CD4-positive, alpha-beta memory T cell (primary cell): ENCODE measurements at regions not wholly inside any gene's neighbourhood (a gene's known extent, or its start where the extent isn't known, plus 50 kb on each side); places are given as distances from the start of the nearest gene placed in this dataset.

Experiments
- CTCF ChIA-PET: fragments of 350-600 bp; sonication (Branson Sonifier 250); formaldehyde crosslinking; loops from one replicate; lab custom pipeline; 2021; ENCODE audit warnings: inconsistent platforms; ENCODE audit not compliant: partially characterized antibody; lab: Charles Lee
- POLR2A ChIA-PET: fragments of 350-600 bp; sonication (Branson Sonifier 250); formaldehyde crosslinking; loops from one replicate; lab custom pipeline; 2021; ENCODE audit not compliant: partially characterized antibody; lab: Charles Lee
- DNase-seq, 5 donors: peaks; one replicate each; pipeline versions ENCODE4 v3.0.0 to v3.0.0-alpha.2; 2020 to 2022; ENCODE audit warnings: mixed read lengths in 1 of 5
- H3K27ac ChIP-seq: one replicate; pipeline ENCODE4 v1.7.0; 2013; ENCODE audit warnings: low read depth, low read length
- H3K27me3 ChIP-seq: 2 replicates; pipeline ENCODE4 v1.7.0; 2013; ENCODE audit warnings: mild to moderate bottlenecking, low read length, moderate library complexity; ENCODE audit not compliant: insufficient read depth
- H3K36me3 ChIP-seq: 2 replicates; pipeline ENCODE4 v1.7.0; 2013; ENCODE audit warnings: mild to moderate bottlenecking, low read length, moderate library complexity; ENCODE audit not compliant: insufficient read depth
- H3K4me1 ChIP-seq: 2 replicates; pipeline ENCODE4 v1.7.0; 2013; ENCODE audit warnings: mild to moderate bottlenecking, low read length, moderate library complexity; ENCODE audit not compliant: insufficient read depth
- H3K4me3 ChIP-seq, 2 donors: one replicate each; pipeline ENCODE4 v1.7.0; 2013; ENCODE audit warnings: low read length in 2 of 2, mild to moderate bottlenecking in 1 of 2
- H3K9me3 ChIP-seq, 2 donors: one replicate each; pipeline ENCODE4 v1.7.0; 2013; ENCODE audit warnings: low read length in 2 of 2, control low read depth in 1 of 2; ENCODE audit not compliant: control insufficient read depth in 1 of 2
- H3K27ac Mint-ChIP-seq, 7 donors: one replicate each; pipeline ENCODE4 v1.8.0; 2020 to 2021; ENCODE audit warnings: mixed read lengths in 7 of 7, mild to moderate bottlenecking in 6 of 7, inconsistent platforms in 3 of 7, moderate library complexity in 3 of 7
- H3K27me3 Mint-ChIP-seq, 2 donors: one replicate each; pipeline ENCODE4 v1.8.0; 2020 to 2021; ENCODE audit warnings: mixed read lengths in 2 of 2
- H3K36me3 Mint-ChIP-seq, 2 donors: one replicate each; pipeline ENCODE4 v1.8.0; 2020 to 2021; ENCODE audit warnings: mixed read lengths in 2 of 2, inconsistent platforms in 1 of 2, mild to moderate bottlenecking in 1 of 2
- H3K4me1 Mint-ChIP-seq, 4 donors: one replicate each; pipeline ENCODE4 v1.8.0; 2020 to 2021; ENCODE audit warnings: mixed read lengths in 4 of 4, mild to moderate bottlenecking in 1 of 4
- H3K4me3 Mint-ChIP-seq, 8 donors: one replicate each; pipeline ENCODE4 v1.8.0; 2020 to 2021; ENCODE audit warnings: mixed read lengths in 8 of 8, mild to moderate bottlenecking in 7 of 8, moderate library complexity in 6 of 8, inconsistent platforms in 3 of 8
- H3K9me3 Mint-ChIP-seq, 8 donors: one replicate each; pipeline ENCODE4 v1.8.0; 2020 to 2021; ENCODE audit warnings: mixed read lengths in 8 of 8, mild to moderate bottlenecking in 5 of 8, inconsistent platforms in 3 of 8, moderate library complexity in 1 of 8
- intact Hi-C: fragments of 100-400 bp; cut with micrococcal nuclease; formaldehyde crosslinking; loops from one replicate; pipeline ENCODE4 v1.15.1; 2023

DNA sequence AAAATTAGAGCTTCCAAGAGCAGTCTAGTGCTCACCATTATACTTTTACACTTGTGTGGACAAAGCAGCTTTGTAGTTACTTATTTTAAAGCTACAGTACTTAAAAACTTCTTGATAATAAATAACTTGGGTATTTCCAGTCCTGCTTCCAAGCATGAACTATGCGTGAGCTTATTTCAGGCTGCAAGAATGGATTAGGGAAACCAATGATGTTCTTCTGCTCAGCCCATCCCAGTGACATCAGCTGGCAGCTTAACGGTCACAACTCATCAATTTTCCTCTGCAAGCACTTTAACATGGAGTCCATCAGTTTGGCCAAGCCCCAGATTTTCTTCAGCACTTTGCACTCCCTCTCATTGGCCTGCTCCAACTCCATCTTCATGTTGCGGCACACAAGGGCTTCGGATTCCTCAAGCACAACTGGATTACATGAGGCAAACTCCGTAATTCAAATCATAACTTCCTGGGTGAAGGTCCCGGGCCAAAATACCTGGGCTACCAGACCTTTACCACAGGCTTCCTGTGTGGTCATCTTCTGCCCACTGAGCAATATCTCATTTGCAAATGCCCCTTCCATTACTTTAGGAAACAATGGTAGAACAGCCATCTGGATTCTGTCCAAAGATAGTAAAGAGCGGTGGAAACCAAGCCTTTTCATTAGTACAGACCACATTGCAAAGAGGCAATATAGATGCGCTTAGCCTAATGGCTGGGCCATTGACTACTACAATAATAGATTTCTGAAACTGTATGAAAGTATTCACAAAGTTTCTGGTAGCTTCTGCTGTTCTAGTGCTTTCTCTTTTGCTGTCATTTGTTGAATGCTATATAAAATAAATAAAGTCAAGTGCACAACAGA is 87.5 kb upstream of the DAZL start:
- intact Hi-C loops = no loop called here
- POLR2A ChIA-PET = no interaction called here
- Mint-ChIP-seq H3K4me3 (peak overlapping the region in 1 of 8 donors; percentile 5), H3K4me1 (no peaks in the 10 kb centered on the region), H3K9me3 (peaks cover 0 to 1% (median 0%) of the 10 kb centered on the region in 8 donors), H3K36me3 (no peaks in the 10 kb centered on the region), H3K27me3 (peaks cover 1 to 4% of the 10 kb centered on the region in 2 donors), H3K27ac (no peak overlapping the region)
- H3K4me1 ChIP-seq = no peaks in the 10 kb centered on the region
- CTCF ChIA-PET = no interaction called here
- H3K9me3 ChIP-seq = no peaks in the 10 kb centered on the region
- no peaks in the 10 kb centered on the region for H3K27me3 ChIP-seq
- no peaks in the 10 kb centered on the region for H3K36me3 ChIP-seq
- DNase-seq = no peak
- H3K27ac ChIP-seq = no peak overlapping the region
- H3K4me3 ChIP-seq = no peak overlapping the region

DNA sequence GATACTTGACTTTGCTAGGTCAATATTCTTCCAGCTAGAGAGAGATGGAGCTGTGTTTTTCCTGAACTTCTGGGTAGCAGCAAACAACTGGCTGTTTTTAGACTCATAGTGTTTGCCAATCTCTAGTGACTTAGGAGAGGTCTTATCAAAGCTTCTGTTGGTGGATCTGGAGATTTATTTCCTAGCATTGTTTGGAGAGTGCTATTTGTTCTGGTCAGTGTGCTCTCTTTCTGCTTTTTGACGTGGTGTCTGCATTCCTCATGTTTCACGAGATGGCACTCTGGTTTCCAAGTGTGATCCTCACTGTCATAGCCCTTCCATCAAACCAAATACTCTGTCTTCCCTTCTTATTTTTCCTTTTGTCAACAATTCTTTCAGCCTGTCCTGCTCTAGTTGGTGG is 88.6 kb upstream of the DAZL start:
- ChIA-PET POLR2A (no interaction called here), CTCF (no interaction called here)
- Mint-ChIP-seq H3K9me3 (peaks cover 0 to 1% (median 0%) of the 10 kb centered on the region in 8 donors), H3K36me3 (no peaks in the 10 kb centered on the region), H3K27me3 (peaks cover 0 to 3% of the 10 kb centered on the region in 2 donors), H3K4me3 (no peak overlapping the region), H3K4me1 (no peaks in the 10 kb centered on the region), H3K27ac (no peak overlapping the region)
- H3K27me3 ChIP-seq = no peaks in the 10 kb centered on the region
- no peaks in the 10 kb centered on the region for H3K9me3 ChIP-seq
- H3K4me3 ChIP-seq = no peak overlapping the region
- intact Hi-C loops = no loop called here
- H3K27ac ChIP-seq = no peak overlapping the region
- H3K4me1 ChIP-seq = no peaks in the 10 kb centered on the region
- no peaks in the 10 kb centered on the region for H3K36me3 ChIP-seq
- no peak for DNase-seq

DNA sequence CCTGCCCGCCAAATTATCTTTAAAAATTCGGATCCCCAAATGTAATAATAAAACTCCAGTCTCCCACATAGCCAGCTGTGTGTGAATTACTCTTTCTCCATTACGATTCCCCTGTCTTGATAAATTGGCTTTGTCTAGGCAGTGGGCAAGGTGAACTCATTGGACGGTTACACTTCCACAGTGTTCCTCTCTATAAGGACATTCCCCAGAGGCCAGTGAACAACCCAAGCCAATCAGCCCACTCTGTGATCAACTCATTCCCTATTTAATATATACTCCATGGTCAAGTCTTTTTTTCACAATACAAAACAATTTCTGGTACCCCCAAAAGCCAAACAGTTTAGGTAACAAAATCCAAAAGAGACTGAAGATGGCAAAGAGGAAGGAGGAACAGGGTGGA is 90.5 kb upstream of the DAZL start:
- H3K9me3 ChIP-seq = no peaks in the 10 kb centered on the region
- H3K9me3 Mint-ChIP-seq = peaks cover 0 to 1% (median 0%) of the 10 kb centered on the region in 8 donors
- CTCF ChIA-PET = no interaction called here
- no peak overlapping the region for H3K27ac ChIP-seq
- peaks cover 0 to 3% of the 10 kb centered on the region in 2 donors for H3K27me3 Mint-ChIP-seq
- no peaks in the 10 kb centered on the region for H3K27me3 ChIP-seq
- no peak overlapping the region for H3K4me3 Mint-ChIP-seq
- H3K36me3 ChIP-seq = no peaks in the 10 kb centered on the region
- H3K4me3 ChIP-seq = no peak overlapping the region
- DNase-seq = no peak
- H3K4me1 ChIP-seq = no peaks in the 10 kb centered on the region
- intact Hi-C loops = no loop called here
- POLR2A ChIA-PET = no interaction called here
- no peak overlapping the region for H3K27ac Mint-ChIP-seq
- no peaks in the 10 kb centered on the region for H3K4me1 Mint-ChIP-seq
- H3K36me3 Mint-ChIP-seq = no peaks in the 10 kb centered on the region

DNA sequence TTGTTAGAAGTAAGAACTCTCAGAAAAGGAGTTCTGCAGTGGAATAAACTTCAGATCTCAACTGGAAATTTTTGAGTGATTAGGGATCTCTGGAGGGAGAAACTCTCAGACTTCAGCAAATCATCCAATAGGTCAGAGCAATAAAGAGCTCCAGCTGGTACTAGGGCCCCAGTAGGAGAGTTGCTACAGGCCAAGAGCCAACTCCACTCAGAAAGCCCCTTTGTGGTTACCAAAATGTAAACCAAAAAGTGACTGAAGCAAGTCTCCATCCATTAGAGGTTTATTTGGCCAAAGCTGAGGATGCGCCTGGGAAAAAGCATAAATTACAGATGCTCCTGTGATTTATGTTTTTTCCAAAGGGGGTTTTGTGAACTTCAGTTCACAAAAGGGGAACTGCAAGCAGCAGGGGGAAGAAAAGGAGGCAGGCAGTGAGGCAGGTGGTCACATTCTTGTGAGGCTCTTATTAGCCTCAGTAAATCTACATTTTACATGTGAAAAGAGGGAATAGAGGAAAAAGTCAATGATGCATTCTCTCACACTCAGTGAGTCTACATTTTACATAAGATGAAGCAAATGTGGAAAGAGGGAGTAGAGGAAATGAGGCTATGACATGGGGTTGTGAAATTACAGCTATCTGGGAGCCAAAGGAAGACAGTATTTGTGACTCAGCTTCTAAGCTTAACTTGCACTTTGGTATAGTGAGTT is 92.4 kb upstream of the DAZL start:
- peaks cover 0 to 1% (median 0%) of the 10 kb centered on the region in 8 donors for H3K9me3 Mint-ChIP-seq
- Histone ChIP-seq H3K4me3 (no peak overlapping the region), H3K9me3 (no peaks in the 10 kb centered on the region), H3K27me3 (no peaks in the 10 kb centered on the region), H3K27ac (no peak overlapping the region), H3K36me3 (no peaks in the 10 kb centered on the region), H3K4me1 (no peaks in the 10 kb centered on the region)
- DNase-seq = no peak
- ChIA-PET CTCF (no interaction called here), POLR2A (no interaction called here)
- no peaks in the 10 kb centered on the region for H3K4me1 Mint-ChIP-seq
- no peak overlapping the region for H3K27ac Mint-ChIP-seq
- H3K27me3 Mint-ChIP-seq = peaks cover 0 to 3% of the 10 kb centered on the region in 2 donors
- H3K4me3 Mint-ChIP-seq = no peak overlapping the region
- H3K36me3 Mint-ChIP-seq = no peaks in the 10 kb centered on the region
- intact Hi-C loops = no loop called here

DNA sequence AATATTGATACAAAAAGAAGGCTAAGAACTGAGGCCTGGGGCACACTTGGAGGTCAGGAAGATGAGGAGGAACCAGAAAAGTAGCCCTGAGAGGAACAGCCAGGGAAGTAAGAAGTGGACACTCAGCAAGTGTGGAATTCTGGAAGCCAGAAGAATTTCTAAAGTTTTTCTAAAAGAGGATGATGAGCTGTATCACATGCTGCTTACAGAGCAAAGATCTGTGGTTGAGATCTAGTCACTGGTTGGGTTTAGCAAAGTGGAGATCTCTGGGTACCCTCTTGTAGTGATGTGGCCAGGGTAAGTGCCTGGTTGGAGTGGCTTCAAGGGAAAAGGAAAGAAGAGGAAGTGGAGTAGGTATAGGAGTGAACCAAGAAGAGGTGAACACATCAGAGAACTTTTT is 95.4 kb upstream of the DAZL start:
- no peak for DNase-seq
- no peaks in the 10 kb centered on the region for H3K4me1 Mint-ChIP-seq
- no peak overlapping the region for H3K27ac ChIP-seq
- H3K27me3 Mint-ChIP-seq = peaks cover 0 to 3% of the 10 kb centered on the region in 2 donors
- ChIA-PET POLR2A (no interaction called here), CTCF (no interaction called here)
- no peak overlapping the region for H3K27ac Mint-ChIP-seq
- H3K4me3 Mint-ChIP-seq = no peak overlapping the region
- H3K27me3 ChIP-seq = no peaks in the 10 kb centered on the region
- H3K9me3 Mint-ChIP-seq = no peaks in the 10 kb centered on the region
- intact Hi-C loops = no loop called here
- no peaks in the 10 kb centered on the region for H3K4me1 ChIP-seq
- no peak overlapping the region for H3K4me3 ChIP-seq
- no peaks in the 10 kb centered on the region for H3K9me3 ChIP-seq
- no peaks in the 10 kb centered on the region for H3K36me3 Mint-ChIP-seq
- H3K36me3 ChIP-seq = no peaks in the 10 kb centered on the region

DNA sequence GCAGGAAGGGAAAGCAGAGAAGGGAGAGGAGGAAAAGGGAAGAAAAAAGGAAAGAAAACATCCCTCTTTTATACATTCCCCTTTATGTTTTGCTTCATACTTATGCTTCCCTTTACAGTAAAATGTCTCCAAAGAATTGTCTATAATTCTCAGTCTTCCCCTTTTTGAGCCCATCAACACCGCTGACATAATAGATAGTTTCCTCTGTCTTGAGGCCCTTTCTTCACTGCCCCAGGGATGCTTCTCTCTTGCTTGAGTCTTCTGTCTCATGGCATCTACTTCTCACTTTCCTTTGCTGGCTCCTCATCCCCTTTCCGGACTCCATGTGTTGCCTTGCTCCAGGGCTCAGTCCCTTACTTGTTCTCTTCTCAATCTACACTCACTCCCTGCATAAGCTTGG is 99.7 kb upstream of the DAZL start:
- Histone ChIP-seq H3K36me3 (no peaks in the 10 kb centered on the region), H3K4me3 (no peak overlapping the region), H3K9me3 (no peaks in the 10 kb centered on the region), H3K27ac (no peak overlapping the region), H3K27me3 (no peaks in the 10 kb centered on the region), H3K4me1 (no peaks in the 10 kb centered on the region)
- Mint-ChIP-seq H3K4me3 (no peak overlapping the region), H3K27ac (no peak overlapping the region), H3K4me1 (no peaks in the 10 kb centered on the region), H3K27me3 (peaks cover 0 to 2% of the 10 kb centered on the region in 2 donors), H3K36me3 (no peaks in the 10 kb centered on the region), H3K9me3 (peaks cover 0 to 4% (median 1%) of the 10 kb centered on the region in 8 donors)
- ChIA-PET POLR2A (no interaction called here), CTCF (no interaction called here)
- no peak for DNase-seq
- intact Hi-C loops = no loop called here

DNA sequence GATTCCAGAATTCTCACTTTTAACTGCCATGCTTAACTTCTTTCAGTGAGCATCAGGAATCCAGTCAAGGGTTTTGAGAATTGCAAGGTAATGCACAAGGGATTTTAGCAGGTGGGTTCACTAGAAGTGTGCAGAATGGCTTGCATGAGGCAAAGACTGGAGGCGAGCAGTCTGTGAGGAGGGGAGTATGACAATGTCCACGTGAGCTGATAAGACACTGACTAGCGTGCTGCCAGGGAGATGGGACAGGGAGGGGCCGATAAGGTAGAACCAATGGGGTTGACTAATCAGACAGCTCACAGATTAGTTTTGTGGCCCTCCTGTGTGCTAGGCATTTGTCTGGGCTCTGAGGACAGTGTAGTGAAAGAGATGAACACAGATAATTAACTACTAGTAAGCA is 102.0 kb upstream of the DAZL start:
- Histone ChIP-seq H3K27ac (no peak overlapping the region), H3K9me3 (no peaks in the 10 kb centered on the region), H3K36me3 (no peaks in the 10 kb centered on the region), H3K4me1 (no peaks in the 10 kb centered on the region), H3K27me3 (no peaks in the 10 kb centered on the region), H3K4me3 (no peak overlapping the region)
- ChIA-PET CTCF (no interaction called here), POLR2A (no interaction called here)
- H3K27me3 Mint-ChIP-seq = peaks cover 0 to 2% of the 10 kb centered on the region in 2 donors
- DNase-seq = no peak
- peaks cover 0 to 11% (median 2%) of the 10 kb centered on the region in 8 donors for H3K9me3 Mint-ChIP-seq
- intact Hi-C loops = no loop called here
- H3K27ac Mint-ChIP-seq = no peak overlapping the region
- H3K4me1 Mint-ChIP-seq = no peaks in the 10 kb centered on the region
- no peaks in the 10 kb centered on the region for H3K36me3 Mint-ChIP-seq
- H3K4me3 Mint-ChIP-seq = no peak overlapping the region
